PC-9 (cell line): ENCODE measurements at regions not wholly inside any gene's neighbourhood (a gene's known extent, or its start where the extent isn't known, plus 50 kb on each side); places are given as distances from the start of the nearest gene placed in this dataset.

ENCODE experiments used
- BruUV-seq: library from RNA; stranded (reverse); fragments of 400-500 nt; replicated peaks from 2 replicates; lab custom pipeline; 2021; lab: Mats Ljungman, UMichigan
- CTCF ChIA-PET: fragments of 300-600 bp; sonication (Branson Sonifier 250); formaldehyde crosslinking; loops from one replicate; lab custom pipeline; 2022; ENCODE audit warnings: antibody characterized with exemption; lab: Charles Lee
- POLR2A ChIA-PET: fragments of 300-600 bp; sonication (Branson Sonifier 250); formaldehyde crosslinking; loops from one replicate; lab custom pipeline; 2022; ENCODE audit warnings: antibody characterized with exemption; ENCODE audit not compliant: unreplicated experiment; lab: Charles Lee
- DNase-seq, 2 experiments: peaks; one replicate each; pipeline versions ENCODE4 v3.0.0 to v3.0.0-alpha.2; 2015 to 2022; ENCODE audit warnings: mixed read lengths in 1 of 2
- H2AFZ ChIP-seq: fragments of 200-600 bp; sonication (generic); 2 replicates; pipeline ENCODE4 v1.8.1; 2017; ENCODE audit warnings: antibody characterized with exemption
- H3F3A ChIP-seq: fragments of 200-600 bp; sonication (generic); 2 replicates; pipeline ENCODE4 v1.8.1; 2017; ENCODE audit warnings: antibody characterized with exemption, mild to moderate bottlenecking, low read depth; ENCODE audit not compliant: insufficient read depth
- H3K27ac ChIP-seq: fragments of 200-600 bp; sonication (generic); 2 replicates; pipeline ENCODE4 v1.6.1; 2016; ENCODE audit warnings: mixed run types
- H3K27me3 ChIP-seq: fragments of 200-600 bp; sonication (generic); 2 replicates; pipeline ENCODE4 v1.6.1; 2016; ENCODE audit warnings: low read depth, mixed run types; ENCODE audit not compliant: insufficient read depth
- H3K36me3 ChIP-seq: fragments of 200-600 bp; sonication (generic); 2 replicates; pipeline ENCODE4 v1.6.1; 2016; ENCODE audit warnings: low read depth, mixed run types
- H3K4me1 ChIP-seq: fragments of 200-600 bp; sonication (generic); replicated peaks from 2 replicates; pipeline ENCODE4 v1.6.1; 2016; ENCODE audit warnings: mixed run types; ENCODE audit not compliant: insufficient read depth
- H3K4me2 ChIP-seq: fragments of 200-600 bp; sonication (generic); 2 replicates; pipeline ENCODE4 v1.6.1; 2017; ENCODE audit warnings: mixed run types
- H3K4me3 ChIP-seq: fragments of 200-600 bp; sonication (generic); 2 replicates; pipeline ENCODE4 v1.6.1; 2016; ENCODE audit warnings: mixed run types
- H3K79me2 ChIP-seq: fragments of 200-600 bp; sonication (generic); 2 replicates; pipeline ENCODE4 v1.6.1; 2017; ENCODE audit warnings: low read depth, mixed run types
- H3K9me2 ChIP-seq: fragments of 200-600 bp; sonication (generic); 2 replicates; pipeline ENCODE4 v1.8.1; 2017; ENCODE audit warnings: mild to moderate bottlenecking; ENCODE audit not compliant: insufficient read depth
- H3K9me3 ChIP-seq: fragments of 200-600 bp; sonication (generic); 2 replicates; pipeline ENCODE4 v1.8.1; 2016; ENCODE audit warnings: low read depth; ENCODE audit not compliant: insufficient read depth
- H4K20me1 ChIP-seq: fragments of 200-600 bp; sonication (generic); 2 replicates; pipeline ENCODE4 v1.8.1; 2017; ENCODE audit not compliant: insufficient read depth
- EZH2 ChIP-seq: fragments of 200-600 bp; sonication (generic); IDR thresholded peaks from 2 replicates; pipeline ENCODE4 v1.8.0; 2017; ENCODE audit warnings: antibody characterized with exemption, low read depth
- intact Hi-C: fragments of 100-400 bp; cut with micrococcal nuclease; formaldehyde crosslinking; loops from one replicate; pipeline ENCODE4 v1.10.0; 2022; ENCODE audit not compliant: unreplicated experiment
- TF ChIP-seq, protein P1 (sequence below): fragments of 200-600 bp; sonication (generic); conservative IDR thresholded peaks from 2 replicates; pipeline ENCODE4 v1.6.1; 2017; ENCODE audit warnings: mixed run types, antibody characterized with exemption, mild to moderate bottlenecking, moderate library complexity

DNA sequence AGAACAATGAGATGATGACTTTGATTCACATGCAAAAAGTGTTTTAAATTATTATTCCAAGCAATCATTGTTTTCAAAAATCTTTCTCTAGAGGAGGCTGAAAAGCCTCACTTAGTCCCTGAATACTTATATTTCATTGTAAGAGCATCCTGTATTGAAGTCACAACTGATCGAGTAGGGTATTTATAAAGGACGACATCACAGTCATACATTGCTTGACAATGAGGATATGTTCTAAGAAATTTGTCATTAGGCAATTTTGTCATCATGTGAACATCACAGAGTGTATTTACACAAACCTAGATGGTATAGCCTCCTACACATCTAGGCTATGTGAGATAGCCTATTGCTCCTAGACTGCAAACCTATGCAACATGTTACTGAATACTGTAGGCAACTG lies 510.4 kb upstream of the RGMB start:
- Histone ChIP-seq H3K4me3 (no peak overlapping the region), H2AFZ (no peak overlapping the region), H4K20me1 (no peaks in the 10 kb centered on the region), H3K4me1 (no peaks in the 10 kb centered on the region), H3K4me2 (no peak overlapping the region), H3K9me3 (no peaks in the 10 kb centered on the region), H3K27ac (no peak overlapping the region), H3K36me3 (no peaks in the 10 kb centered on the region), H3F3A (no peaks in the 10 kb centered on the region), H3K79me2 (no peaks in the 10 kb centered on the region), H3K9me2 (no peaks in the 10 kb centered on the region; the same call in 1 of the 2 replicates), H3K27me3 (no peaks in the 10 kb centered on the region)
- ChIA-PET POLR2A (no interaction called here), CTCF (no interaction called here)
- BruUV-seq, result no TSS peak
- no peak for DNase-seq
- intact Hi-C loops, result no loop called here
- no peak for TF ChIP-seq EZH2
- TF ChIP-seq, protein P1, sequence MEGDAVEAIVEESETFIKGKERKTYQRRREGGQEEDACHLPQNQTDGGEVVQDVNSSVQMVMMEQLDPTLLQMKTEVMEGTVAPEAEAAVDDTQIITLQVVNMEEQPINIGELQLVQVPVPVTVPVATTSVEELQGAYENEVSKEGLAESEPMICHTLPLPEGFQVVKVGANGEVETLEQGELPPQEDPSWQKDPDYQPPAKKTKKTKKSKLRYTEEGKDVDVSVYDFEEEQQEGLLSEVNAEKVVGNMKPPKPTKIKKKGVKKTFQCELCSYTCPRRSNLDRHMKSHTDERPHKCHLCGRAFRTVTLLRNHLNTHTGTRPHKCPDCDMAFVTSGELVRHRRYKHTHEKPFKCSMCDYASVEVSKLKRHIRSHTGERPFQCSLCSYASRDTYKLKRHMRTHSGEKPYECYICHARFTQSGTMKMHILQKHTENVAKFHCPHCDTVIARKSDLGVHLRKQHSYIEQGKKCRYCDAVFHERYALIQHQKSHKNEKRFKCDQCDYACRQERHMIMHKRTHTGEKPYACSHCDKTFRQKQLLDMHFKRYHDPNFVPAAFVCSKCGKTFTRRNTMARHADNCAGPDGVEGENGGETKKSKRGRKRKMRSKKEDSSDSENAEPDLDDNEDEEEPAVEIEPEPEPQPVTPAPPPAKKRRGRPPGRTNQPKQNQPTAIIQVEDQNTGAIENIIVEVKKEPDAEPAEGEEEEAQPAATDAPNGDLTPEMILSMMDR, result no peak

DNA sequence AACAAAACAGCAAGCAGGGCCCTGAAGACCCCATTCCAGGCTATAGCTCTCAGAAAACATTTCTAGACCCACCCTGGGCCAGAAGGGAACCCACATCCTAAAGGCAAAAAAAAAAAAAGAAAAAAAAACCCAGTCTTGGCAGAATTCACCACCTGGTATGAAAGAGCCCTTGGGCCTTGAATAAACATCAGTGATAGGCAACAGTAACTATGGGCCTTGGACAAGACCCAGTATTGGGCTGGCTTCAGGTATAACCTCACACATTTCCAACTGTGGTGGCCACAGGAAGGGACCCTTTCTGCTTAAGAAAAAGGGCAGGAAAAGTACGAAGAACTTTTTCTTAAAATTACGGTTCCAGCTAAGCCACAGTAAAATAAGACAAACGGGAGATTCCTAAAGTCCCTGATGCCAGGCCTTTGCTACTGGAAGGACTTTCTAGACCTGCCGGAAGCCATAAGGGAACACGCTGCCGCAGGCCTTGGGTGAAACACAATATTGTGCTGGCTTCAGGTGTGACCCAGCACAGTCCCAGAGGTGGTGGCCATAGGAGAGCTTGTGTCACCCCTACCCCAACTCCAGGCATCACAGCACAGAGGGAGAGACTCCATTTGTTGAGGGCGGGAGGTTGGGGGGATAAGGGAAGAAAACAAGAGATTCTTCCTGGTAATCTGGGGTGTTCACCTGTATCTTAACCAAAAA lies 505.2 kb upstream of the RGMB start:
- no peak overlapping the region for H2AFZ ChIP-seq
- DNase-seq, result no peak
- no TSS peak for BruUV-seq
- CTCF ChIA-PET, result no interaction called here
- H3F3A ChIP-seq, result no peaks in the 10 kb centered on the region
- intact Hi-C loops, result no loop called here
- POLR2A ChIA-PET, result no interaction called here
- no peak for TF ChIP-seq EZH2
- TF ChIP-seq, protein P1, result no peak
- no peaks in the 10 kb centered on the region for H3K4me1 ChIP-seq
- no peak overlapping the region for H3K27ac ChIP-seq
- H3K9me2 ChIP-seq, result no peaks in the 10 kb centered on the region
- no peaks in the 10 kb centered on the region for H3K36me3 ChIP-seq
- no peaks in the 10 kb centered on the region for H4K20me1 ChIP-seq
- H3K9me3 ChIP-seq, result no peaks in the 10 kb centered on the region
- no peak overlapping the region for H3K4me2 ChIP-seq
- H3K4me3 ChIP-seq, result no peak overlapping the region
- no peaks in the 10 kb centered on the region for H3K27me3 ChIP-seq
- H3K79me2 ChIP-seq, result no peaks in the 10 kb centered on the region

DNA sequence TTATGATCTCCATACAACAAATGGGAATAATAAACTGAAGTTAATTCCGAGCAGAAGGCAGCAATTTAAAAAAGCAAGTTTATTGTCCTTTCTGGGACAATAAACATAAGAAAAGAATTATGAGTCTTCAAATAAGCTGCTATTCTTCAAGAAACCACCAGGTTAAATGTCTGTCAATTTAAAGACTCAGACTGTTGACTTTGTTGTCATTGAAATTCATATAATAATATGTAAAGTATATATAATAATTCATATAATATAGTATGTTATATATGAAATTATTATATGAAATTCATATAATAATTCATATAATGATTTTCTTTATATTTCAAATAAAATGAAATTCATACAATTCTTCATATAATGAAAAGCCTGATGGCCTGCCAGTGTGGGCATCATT lies 497.5 kb upstream of the RGMB start:
- Histone ChIP-seq H3K4me2 (no peak overlapping the region), H3K9me3 (no peaks in the 10 kb centered on the region), H3K4me3 (no peak overlapping the region), H3F3A (no peaks in the 10 kb centered on the region), H3K27ac (no peak overlapping the region), H3K36me3 (no peaks in the 10 kb centered on the region), H2AFZ (no peak overlapping the region), H4K20me1 (no peaks in the 10 kb centered on the region), H3K9me2 (0 out of 2 replicates have a peak, but pooled peaks cover 4% of the 10 kb centered on the region), H3K4me1 (no peaks in the 10 kb centered on the region), H3K79me2 (no peaks in the 10 kb centered on the region), H3K27me3 (no peaks in the 10 kb centered on the region)
- ChIA-PET POLR2A (no interaction called here), CTCF (no interaction called here)
- BruUV-seq, result no TSS peak
- intact Hi-C loops, result no loop called here
- no peak for DNase-seq
- TF ChIP-seq, protein P1, result no peak
- no peak for TF ChIP-seq EZH2
